ENCODE measurements at regions not wholly inside any gene's neighbourhood (a gene's known extent, or its start where the extent isn't known, plus 50 kb on each side); places are given as distances from the start of the nearest gene placed in this dataset.

- CTCF ChIA-PET = interaction anchor here (0.6 kb wide), 1 partner anchor 297 kb away, joined by 3 read pairs; no protein-coding TSS in a partner anchor
- DNase-seq (ENCODE audit: low read depth) = no peak
These were observed 102.3 kb downstream of the CDCA7 start for GRCh38 chr2:173456960-173457359.

GRCh38 chr2:173457366-173457765 lies 102.7 kb downstream of the CDCA7 start:
- CTCF ChIA-PET = interaction anchor here (0.6 kb wide), 1 partner anchor 297 kb away, joined by 3 read pairs; no protein-coding TSS in a partner anchor

More at GRCh38 chr2:173456960-173457359, 102.3 kb downstream of the CDCA7 start:
- no peak for TF ChIP-seq CTCF (IDR thresholded peaks at IDR 0.05; ENCODE audit: insufficient read depth, low read depth, low read length)
- POLR2A ChIA-PET = no interaction called here
- Histone ChIP-seq H3K4me3 (ENCODE audit: low read depth, low read length) (no peak overlapping the region), H3K36me3 (ENCODE audit: control insufficient read depth, insufficient read depth, low read length) (no peaks in the 10 kb centered on the region), H3K27me3 (ENCODE audit: control insufficient read depth, insufficient read depth, low read length) (peaks cover 5% of the 10 kb centered on the region)

GRCh38 chr2:173458991-173459780 lies 104.5 kb downstream of the CDCA7 start:
- Histone ChIP-seq H3K36me3 (ENCODE audit: control insufficient read depth, insufficient read depth, low read length) (no peaks in the 10 kb centered on the region), H3K27me3 (ENCODE audit: control insufficient read depth, insufficient read depth, low read length) (peaks cover 11% of the 10 kb centered on the region), H3K4me3 (ENCODE audit: low read depth, low read length) (no peak overlapping the region)
- POLR2A ChIA-PET = no interaction called here
- DNase-seq (ENCODE audit: low read depth) = no peak
- TF ChIP-seq CTCF (IDR thresholded peaks at IDR 0.05; ENCODE audit: insufficient read depth, low read depth, low read length) = no peak
- CTCF ChIA-PET = interaction anchor here (0.6 to 1.4 kb wide), 2 partner anchors 10 to 596 kb away, joined by 3 to 5 read pairs; no protein-coding TSS in a partner anchor

More at GRCh38 chr2:173457366-173457765, 102.7 kb downstream of the CDCA7 start:
- no peak overlapping the region for H3K4me3 ChIP-seq (ENCODE audit: low read depth, low read length)
- TF ChIP-seq CTCF (IDR thresholded peaks at IDR 0.05; ENCODE audit: insufficient read depth, low read depth, low read length) = no peak
- peaks cover 8% of the 10 kb centered on the region for H3K27me3 ChIP-seq (ENCODE audit: control insufficient read depth, insufficient read depth, low read length)
- POLR2A ChIA-PET = no interaction called here
- no peaks in the 10 kb centered on the region for H3K36me3 ChIP-seq (ENCODE audit: control insufficient read depth, insufficient read depth, low read length)
- DNase-seq (ENCODE audit: low read depth) = no peak

- TF ChIP-seq CTCF (IDR thresholded peaks at IDR 0.05; ENCODE audit: insufficient read depth, low read depth, low read length) = no peak
- no peak for DNase-seq (ENCODE audit: low read depth)
- H3K27me3 ChIP-seq (ENCODE audit: control insufficient read depth, insufficient read depth, low read length) = peaks cover 9% of the 10 kb centered on the region
- H3K4me3 ChIP-seq (ENCODE audit: low read depth, low read length) = no peak overlapping the region
- POLR2A ChIA-PET = no interaction called here
- H3K36me3 ChIP-seq (ENCODE audit: control insufficient read depth, insufficient read depth, low read length) = no peaks in the 10 kb centered on the region
- CTCF ChIA-PET = interaction anchor here (2.7 kb wide), 1 partner anchor 14 kb away, joined by 10 read pairs; no protein-coding TSS in a partner anchor
These were observed 108.5 kb downstream of the CDCA7 start for GRCh38 chr2:173462892-173463840.

GRCh38 chr2:173463846-173464245 lies 109.2 kb downstream of the CDCA7 start:
- no peak for DNase-seq (ENCODE audit: low read depth)
- H3K4me3 ChIP-seq (ENCODE audit: low read depth, low read length) = no peak overlapping the region
- no peak for TF ChIP-seq CTCF (IDR thresholded peaks at IDR 0.05; ENCODE audit: insufficient read depth, low read depth, low read length)
- H3K27me3 ChIP-seq (ENCODE audit: control insufficient read depth, insufficient read depth, low read length) = peaks cover 9% of the 10 kb centered on the region
- H3K36me3 ChIP-seq (ENCODE audit: control insufficient read depth, insufficient read depth, low read length) = no peaks in the 10 kb centered on the region
- ChIA-PET CTCF (interaction anchor here (0.8 to 2.7 kb wide), 2 partner anchors 15 to 61 kb away, joined by 3 to 10 read pairs; no protein-coding TSS in a partner anchor), POLR2A (no interaction called here)
